Kidney epithelial cell (primary cell): ENCODE measurements at regions not wholly inside any gene's neighbourhood (a gene's known extent, or its start where the extent isn't known, plus 50 kb on each side); places are given as distances from the start of the nearest gene placed in this dataset.
"Not testable (repeated sequence)": the region's sequence is repeated elsewhere in the genome, so short reads cannot be mapped to it uniquely, and the experiment has no call there.

Experiments used
- DNase-seq: peaks from one replicate; pipeline ENCODE4 v3.0.0-alpha.2; 2010; ENCODE audit warnings: low read depth
- H3K27me3 ChIP-seq: 2 replicates; pipeline ENCODE4 v1.6.0; 2011; ENCODE audit warnings: low read length; ENCODE audit not compliant: control insufficient read depth, insufficient read depth
- H3K36me3 ChIP-seq: 2 replicates; pipeline ENCODE4 v1.5.1; 2011; ENCODE audit warnings: low read length; ENCODE audit not compliant: control insufficient read depth, insufficient read depth
- H3K4me3 ChIP-seq: 2 replicates; pipeline ENCODE4 v1.5.1; 2011; ENCODE audit warnings: low read depth, mild to moderate bottlenecking, control low read depth, low read length
- TF ChIP-seq, protein P1 (sequence below): IDR thresholded peaks from 2 replicates; pipeline ENCODE4 v1.5.1; 2011; ENCODE audit warnings: mild to moderate bottlenecking, moderate library complexity, low read length, control low read depth, inconsistent platforms; ENCODE audit not compliant: insufficient read depth, poor library complexity, severe bottlenecking

DNA sequence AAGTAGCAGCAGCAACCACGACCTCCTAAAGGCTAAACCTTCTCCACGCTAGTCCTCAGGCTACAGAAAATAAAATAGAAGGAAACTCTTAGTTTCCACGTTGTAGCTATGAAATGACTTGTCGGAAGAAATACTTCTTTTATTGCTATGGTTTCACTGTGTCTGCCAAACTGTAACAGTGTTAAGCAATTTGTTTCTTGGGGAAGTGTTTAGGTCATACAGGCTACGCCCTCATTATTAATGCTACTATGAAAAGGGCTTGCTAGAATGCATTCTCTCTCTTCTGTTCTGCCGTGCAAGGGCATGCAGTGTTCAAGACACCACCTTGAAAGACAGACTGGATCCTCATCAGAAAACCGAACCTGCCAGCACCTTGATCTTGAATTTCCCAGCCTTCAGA, 462.7 kb downstream of the PLOD2 start:
- TF ChIP-seq, protein P1, sequence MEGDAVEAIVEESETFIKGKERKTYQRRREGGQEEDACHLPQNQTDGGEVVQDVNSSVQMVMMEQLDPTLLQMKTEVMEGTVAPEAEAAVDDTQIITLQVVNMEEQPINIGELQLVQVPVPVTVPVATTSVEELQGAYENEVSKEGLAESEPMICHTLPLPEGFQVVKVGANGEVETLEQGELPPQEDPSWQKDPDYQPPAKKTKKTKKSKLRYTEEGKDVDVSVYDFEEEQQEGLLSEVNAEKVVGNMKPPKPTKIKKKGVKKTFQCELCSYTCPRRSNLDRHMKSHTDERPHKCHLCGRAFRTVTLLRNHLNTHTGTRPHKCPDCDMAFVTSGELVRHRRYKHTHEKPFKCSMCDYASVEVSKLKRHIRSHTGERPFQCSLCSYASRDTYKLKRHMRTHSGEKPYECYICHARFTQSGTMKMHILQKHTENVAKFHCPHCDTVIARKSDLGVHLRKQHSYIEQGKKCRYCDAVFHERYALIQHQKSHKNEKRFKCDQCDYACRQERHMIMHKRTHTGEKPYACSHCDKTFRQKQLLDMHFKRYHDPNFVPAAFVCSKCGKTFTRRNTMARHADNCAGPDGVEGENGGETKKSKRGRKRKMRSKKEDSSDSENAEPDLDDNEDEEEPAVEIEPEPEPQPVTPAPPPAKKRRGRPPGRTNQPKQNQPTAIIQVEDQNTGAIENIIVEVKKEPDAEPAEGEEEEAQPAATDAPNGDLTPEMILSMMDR = no peak
- Histone ChIP-seq H3K27me3 (no peaks in the 10 kb centered on the region), H3K36me3 (no peaks in the 10 kb centered on the region), H3K4me3 (no peak overlapping the region)
- DNase-seq = no peak

DNA sequence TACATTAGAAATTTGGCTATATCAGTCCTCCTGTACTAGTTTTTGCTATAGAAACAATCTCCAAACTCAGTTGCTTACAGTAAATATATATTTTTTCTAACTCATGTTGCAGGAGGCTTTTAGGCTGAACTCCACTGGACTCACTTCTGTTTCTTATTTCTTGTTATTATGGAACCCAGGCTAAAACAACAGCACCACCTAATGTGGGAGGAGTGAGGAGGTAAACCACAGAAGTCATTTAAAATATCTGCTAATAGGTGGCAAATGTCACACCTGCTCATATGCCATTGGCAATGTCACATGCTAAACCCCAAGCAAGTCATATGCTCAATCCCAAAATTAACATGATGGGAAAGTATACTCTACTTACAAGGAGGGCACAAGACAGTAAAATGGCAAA, 462.2 kb downstream of the PLOD2 start:
- H3K27me3 ChIP-seq = no peaks in the 10 kb centered on the region
- H3K4me3 ChIP-seq = no peak overlapping the region
- TF ChIP-seq, protein P1 = no peak
- no peaks in the 10 kb centered on the region for H3K36me3 ChIP-seq
- DNase-seq = no peak

DNA sequence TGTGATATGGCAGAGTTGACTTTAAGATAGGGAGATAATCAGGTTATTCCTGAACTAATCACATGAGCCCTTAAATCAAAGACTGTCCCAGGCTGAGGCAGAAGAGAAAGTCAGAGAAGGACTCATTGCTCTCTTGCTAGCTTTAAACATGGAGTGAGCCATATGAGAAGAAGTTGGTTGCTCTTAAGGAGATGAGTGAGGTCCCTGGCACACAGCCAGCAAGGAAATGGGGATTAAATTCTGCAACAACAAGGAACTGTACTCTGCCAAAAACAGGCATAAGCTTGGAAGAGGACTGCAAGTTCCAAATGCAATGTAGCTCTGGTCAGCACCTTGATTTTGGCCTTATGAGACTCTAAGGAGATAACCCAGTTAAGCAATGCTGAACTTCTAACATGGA, 457.0 kb downstream of the PLOD2 start:
- Histone ChIP-seq H3K4me3 (no peak overlapping the region), H3K36me3 (no peaks in the 10 kb centered on the region), H3K27me3 (no peaks in the 10 kb centered on the region)
- no peak for DNase-seq
- TF ChIP-seq, protein P1 = no peak

DNA sequence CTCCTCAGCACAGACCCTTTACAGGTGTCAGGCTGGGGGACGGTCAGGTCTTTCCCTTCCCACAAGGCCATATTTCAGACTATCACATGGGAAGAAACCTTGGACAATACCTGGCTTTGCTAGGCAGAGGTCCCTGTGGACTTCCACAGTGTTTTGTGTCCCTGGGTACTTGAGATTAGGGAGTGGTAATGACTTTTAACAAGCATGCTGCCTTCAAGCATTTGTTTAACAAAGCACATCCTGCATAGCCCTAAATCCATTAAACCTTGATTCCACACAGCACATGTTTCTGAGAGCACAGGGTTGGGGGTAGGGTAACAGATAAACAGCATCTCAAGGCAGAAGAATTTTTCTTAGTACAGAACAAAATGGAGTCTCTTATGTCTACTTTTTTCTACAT, 451.2 kb downstream of the PLOD2 start:
- DNase-seq, H3K4me3 ChIP-seq, H3K36me3 ChIP-seq, H3K27me3 ChIP-seq: not testable (repeated sequence)

DNA sequence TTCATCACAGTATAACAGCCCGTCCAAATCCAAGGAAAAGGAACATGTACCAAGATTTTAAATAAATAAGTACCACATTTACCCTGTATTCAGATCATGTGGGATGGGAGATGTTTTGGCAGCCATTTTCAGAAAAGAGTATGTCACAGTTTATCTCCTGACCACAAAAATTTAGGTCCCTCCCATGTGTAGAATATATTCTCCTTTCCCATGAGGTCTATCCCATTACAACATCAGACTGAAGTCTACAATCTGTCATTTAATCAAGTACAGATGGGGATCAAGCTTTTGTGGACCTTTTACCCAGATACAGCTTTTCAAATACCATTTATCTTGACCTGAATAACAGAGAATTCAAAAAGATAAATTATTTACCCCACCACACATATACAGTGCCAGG, 444.5 kb downstream of the PLOD2 start:
- DNase-seq = no peak
- Histone ChIP-seq H3K4me3 (no peak overlapping the region), H3K36me3 (no peaks in the 10 kb centered on the region), H3K27me3 (no peaks in the 10 kb centered on the region)
- TF ChIP-seq, protein P1 = no peak

DNA sequence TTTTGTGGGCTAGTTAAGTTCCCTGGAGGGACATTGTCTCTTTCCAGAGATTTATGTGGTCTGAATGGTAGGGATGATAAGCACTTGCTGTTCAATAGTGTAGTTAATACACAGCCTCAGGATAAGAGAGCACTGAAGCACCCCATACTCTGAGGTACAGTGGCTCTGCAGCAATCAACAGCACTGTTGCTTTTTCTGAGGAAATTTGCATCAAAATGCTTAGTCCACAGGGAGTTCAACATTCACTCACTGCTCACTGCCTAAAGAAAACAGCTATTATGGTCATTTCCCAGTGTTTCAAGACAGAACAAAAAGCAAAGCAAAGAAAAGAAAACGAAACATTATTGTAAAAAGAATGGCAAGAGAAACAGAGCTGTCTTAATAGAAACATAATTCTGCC, 441.9 kb downstream of the PLOD2 start:
- DNase-seq = no peak
- Histone ChIP-seq H3K36me3 (no peaks in the 10 kb centered on the region), H3K4me3 (no peak overlapping the region), H3K27me3 (no peaks in the 10 kb centered on the region)
- TF ChIP-seq, protein P1 = no peak
